H7 (cell line): ENCODE measurements at regions not wholly inside any gene's neighbourhood (a gene's known extent, or its start where the extent isn't known, plus 50 kb on each side); places are given as distances from the start of the nearest gene placed in this dataset.
"Not testable (repeated sequence)": the region's sequence is repeated elsewhere in the genome, so short reads cannot be mapped to it uniquely, and the experiment has no call there.

Source experiments
- DNase-seq: peaks from one replicate; pipeline ENCODE4 v3.0.0; 2012
- H3K27me3 ChIP-seq: 2 replicates; pipeline ENCODE4 v1.6.0; 2011; ENCODE audit warnings: mild to moderate bottlenecking, low read length; ENCODE audit not compliant: control insufficient read depth, insufficient read depth
- H3K36me3 ChIP-seq: replicated peaks from 2 replicates; pipeline ENCODE4 v1.5.1; 2011; ENCODE audit warnings: low read length; ENCODE audit not compliant: control insufficient read depth, insufficient read depth
- H3K4me3 ChIP-seq: 2 replicates; pipeline ENCODE4 v1.5.1; 2011; ENCODE audit warnings: low read depth, mild to moderate bottlenecking, control low read depth, low read length, moderate library complexity; ENCODE audit not compliant: insufficient read depth

GRCh38 chr22:46026899-46027210 is 49.9 kb upstream of the WNT7B start:
- Histone ChIP-seq H3K27me3 (peaks cover 32% of the 10 kb centered on the region), H3K4me3 (peak overlapping the region; percentile 44), H3K36me3 (no peaks in the 10 kb centered on the region)
- no peak for DNase-seq

DNA sequence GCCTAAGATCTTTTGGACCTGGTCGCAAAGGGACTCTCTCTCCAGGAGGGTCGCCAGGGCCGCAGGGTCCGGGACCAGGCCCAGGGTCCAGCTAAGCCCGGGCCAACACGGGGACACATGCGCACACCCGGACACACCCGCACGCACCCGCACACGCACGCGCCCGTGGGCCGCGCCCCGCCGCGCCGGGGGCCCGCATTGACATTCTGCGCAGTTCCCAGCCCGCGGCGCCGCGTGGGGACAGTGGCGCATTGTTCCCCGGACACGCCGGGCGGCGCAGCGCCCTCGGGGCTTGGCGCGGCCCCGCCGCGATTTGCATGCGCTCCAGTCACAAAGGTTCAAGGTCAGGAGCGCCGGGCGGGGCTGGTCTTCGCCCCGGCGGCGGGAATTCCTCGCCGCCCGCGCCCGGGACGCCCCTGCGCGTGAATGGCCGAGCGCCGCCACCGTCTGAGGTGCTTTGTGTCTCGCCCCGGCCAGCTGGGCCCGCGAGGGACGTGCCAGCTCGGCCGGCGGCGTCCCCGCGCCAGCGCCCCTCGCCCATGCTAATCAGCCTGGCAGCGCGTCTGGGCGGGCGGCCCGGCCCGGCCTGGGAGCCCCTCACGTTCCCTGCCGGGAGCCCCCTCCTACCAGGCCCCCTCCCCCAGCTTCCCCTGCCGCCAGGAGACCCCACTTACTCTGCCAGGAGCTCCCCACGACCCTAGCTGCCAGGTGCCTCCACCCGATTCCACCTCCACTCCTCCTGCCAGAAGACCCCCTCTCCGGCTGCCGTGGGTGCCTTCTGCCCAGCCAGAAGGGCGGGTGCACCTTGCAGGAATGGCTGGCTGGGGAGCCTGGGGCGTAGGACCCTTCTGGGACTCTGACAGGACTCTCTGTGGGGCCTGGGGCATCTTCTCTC is 50.5 kb upstream of the WNT7B start:
- Histone ChIP-seq H3K27me3 (peaks cover 32% of the 10 kb centered on the region), H3K4me3 (peak overlapping the region; percentile 44)
- DNase-seq: peak; percentile 85

DNA sequence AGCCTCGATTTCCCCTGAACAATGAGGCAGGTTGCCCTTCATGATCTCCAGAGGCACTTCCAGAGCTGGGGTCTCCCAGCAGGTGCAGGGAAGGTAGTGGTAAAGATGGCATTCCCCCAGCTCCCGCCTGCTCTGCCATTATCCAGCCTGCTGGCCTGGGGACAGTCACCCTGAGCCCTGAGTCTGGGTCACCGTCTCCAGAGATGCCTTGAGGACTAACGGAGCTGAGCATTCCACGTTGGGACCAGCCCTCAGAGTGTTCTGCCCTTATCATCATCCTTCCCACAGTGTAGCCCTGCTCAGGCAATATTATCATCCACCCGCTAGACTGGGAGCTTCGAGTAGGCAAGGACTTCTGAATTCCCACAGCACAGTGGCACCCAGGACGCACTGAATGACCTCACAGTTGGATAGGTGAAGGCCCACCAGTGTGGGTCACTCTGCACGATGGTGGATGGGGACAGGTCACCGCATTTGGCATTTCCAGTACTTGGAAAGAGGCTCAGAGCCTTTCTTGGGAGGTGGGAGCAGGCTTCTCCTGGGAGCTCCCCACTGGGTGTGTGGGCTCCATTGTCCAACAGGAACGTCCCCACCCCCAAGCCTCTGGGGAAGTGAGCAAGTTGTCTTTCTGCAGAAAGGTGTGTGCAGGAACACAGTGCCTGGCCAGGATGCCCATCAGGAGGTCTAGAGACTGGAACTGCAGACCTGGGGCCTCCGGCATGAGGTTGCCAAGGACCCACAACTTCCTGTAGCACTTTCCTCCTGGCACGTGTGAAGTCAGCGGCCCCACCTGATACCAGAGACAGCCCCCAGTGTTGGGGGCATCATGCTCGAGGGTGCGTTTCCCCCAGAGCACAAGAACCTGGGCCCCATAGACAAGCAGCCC is 51.4 kb upstream of the WNT7B start:
- peak; percentile 24 for DNase-seq
- H3K4me3 ChIP-seq: no peak overlapping the region
- no peaks in the 10 kb centered on the region for H3K36me3 ChIP-seq
- H3K27me3 ChIP-seq: peaks cover 30% of the 10 kb centered on the region

More for the DNA sequence above, 50.5 kb upstream of the WNT7B start:
- no peaks in the 10 kb centered on the region for H3K36me3 ChIP-seq

DNA sequence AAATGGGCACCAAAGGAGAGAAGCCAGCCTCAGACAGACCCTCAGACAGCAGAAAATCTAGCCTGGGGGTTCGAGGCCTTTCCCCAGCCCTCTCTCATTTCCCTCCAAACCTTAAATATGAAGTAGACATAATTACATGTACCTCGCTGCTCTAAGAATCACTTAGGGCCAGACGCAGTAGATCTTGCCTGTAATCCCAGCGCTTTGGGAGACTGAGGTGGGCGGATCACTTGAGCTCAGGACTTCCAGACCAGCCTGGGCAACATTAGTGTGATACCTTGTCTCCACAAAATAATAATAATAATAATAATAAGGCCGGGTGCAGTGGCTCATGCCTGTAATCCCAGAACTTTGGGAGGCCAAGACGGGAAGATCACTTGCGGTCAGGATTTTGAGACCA is 52.1 kb upstream of the WNT7B start:
- no peaks in the 10 kb centered on the region for H3K36me3 ChIP-seq
- no peak overlapping the region for H3K4me3 ChIP-seq
- H3K27me3 ChIP-seq: peaks cover 30% of the 10 kb centered on the region
- no peak for DNase-seq

DNA sequence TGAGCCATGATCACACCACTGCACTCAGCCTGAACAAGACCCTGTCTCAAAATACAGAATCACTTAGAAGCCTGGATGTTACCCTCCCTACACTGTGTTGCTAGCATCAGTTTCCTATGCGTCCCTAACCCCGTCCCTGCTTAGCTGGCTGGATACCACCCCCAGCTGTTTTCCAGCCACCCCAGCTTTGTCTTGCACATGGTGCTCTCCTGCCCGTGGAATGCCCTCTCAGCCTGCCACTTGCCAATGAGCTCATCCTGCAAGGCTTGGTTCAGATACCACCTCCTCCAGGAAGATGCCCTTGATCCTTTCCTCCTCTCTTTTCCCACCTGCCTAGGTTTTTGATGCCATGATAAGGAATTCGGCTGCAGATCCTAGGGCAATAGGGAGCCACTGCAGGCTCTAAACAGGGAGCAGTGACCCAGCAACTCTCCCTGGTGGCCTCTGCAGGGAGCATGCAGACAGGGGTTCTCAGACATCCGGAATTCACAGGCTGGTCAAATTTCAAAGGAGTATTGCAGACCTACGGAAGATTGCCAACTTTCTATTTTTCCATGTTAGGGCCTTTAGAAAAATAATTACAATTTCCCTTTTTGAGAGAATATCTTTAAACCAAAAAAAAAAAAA is 52.7 kb upstream of the WNT7B start:
- DNase-seq: peak; percentile 16
- H3K4me3 ChIP-seq: no peak overlapping the region
- no peaks in the 10 kb centered on the region for H3K36me3 ChIP-seq
- H3K27me3 ChIP-seq: peaks cover 30% of the 10 kb centered on the region

GRCh38 chr22:46030231-46030880 is 53.4 kb upstream of the WNT7B start:
- DNase-seq: peak; percentile 41
- Histone ChIP-seq H3K4me3 (no peak overlapping the region), H3K27me3 (peaks cover 29% of the 10 kb centered on the region), H3K36me3 (no peaks in the 10 kb centered on the region)

GRCh38 chr22:46031066-46031465 is 54.1 kb upstream of the WNT7B start:
- H3K27me3 ChIP-seq: peaks cover 23% of the 10 kb centered on the region
- no peak overlapping the region for H3K4me3 ChIP-seq
- no peaks in the 10 kb centered on the region for H3K36me3 ChIP-seq
- DNase-seq: no peak

DNA sequence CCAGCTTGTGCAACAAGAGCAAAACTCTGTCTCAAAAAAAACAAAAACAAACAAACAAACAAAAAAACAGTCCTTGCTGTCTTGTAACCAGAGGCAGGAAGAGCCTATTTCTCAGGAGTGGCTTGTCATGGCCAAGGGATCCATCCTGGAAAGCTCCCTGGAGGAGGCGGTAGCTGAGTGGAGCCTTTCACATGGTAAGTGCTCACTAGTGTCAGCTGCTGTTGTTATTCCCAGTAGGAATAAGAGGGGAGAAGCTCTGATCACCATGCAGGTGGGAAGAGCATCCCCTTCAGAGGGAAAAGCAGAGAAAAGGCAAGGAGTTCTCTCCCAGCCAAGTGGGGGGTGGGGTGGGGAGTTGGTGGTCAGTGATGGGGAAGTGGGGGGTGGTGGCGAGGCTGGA is 54.6 kb upstream of the WNT7B start:
- H3K4me3 ChIP-seq: no peak overlapping the region
- peaks cover 18% of the 10 kb centered on the region for H3K27me3 ChIP-seq
- H3K36me3 ChIP-seq: no peaks in the 10 kb centered on the region
- DNase-seq: peak; percentile 77

DNA sequence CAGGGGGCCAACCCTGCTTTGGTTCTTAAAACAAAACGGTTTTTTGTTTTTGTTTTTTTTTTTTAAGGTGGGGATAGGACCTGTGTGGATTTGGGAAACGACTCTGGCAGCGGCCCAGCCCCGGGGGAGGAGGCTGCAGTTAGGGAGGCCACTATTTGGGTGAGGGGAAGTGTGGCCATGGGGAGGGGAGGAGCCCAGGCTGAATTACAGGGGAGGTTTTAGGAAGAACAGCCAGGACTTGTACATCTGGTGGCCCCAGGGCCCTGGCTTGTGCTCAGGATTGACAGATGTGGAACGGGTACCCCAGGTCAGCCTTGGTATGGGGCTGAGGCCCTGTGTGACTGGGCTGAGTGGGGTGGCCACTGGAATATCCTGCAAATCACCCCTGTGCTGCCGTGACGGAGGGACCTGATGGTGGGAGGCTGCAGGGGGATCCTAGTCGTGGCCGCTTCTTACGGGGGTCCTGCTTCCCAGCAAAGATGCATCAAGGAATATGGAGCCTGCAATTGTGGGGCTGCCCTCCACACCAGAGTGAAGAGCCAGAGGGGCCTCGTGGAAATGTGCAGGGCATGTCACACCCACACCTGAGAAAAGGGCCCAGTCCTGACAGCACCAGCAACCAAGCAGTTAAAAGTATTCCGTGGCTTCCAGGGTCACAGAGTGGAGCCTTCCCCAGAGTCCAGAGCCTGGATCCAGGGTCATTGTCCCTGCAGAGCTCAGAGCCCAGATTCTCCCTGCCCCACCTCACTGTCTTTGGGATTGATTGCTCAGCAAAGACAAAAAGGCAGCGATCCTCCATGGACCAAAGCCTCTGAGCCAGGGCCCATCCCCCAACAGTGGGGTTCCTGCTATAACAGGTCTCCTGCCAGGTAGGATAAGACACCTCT is 55.2 kb upstream of the WNT7B start:
- peak; percentile 62 for DNase-seq
- Histone ChIP-seq H3K4me3 (no peak overlapping the region), H3K27me3 (peaks cover 11% of the 10 kb centered on the region), H3K36me3 (no peaks in the 10 kb centered on the region)

DNA sequence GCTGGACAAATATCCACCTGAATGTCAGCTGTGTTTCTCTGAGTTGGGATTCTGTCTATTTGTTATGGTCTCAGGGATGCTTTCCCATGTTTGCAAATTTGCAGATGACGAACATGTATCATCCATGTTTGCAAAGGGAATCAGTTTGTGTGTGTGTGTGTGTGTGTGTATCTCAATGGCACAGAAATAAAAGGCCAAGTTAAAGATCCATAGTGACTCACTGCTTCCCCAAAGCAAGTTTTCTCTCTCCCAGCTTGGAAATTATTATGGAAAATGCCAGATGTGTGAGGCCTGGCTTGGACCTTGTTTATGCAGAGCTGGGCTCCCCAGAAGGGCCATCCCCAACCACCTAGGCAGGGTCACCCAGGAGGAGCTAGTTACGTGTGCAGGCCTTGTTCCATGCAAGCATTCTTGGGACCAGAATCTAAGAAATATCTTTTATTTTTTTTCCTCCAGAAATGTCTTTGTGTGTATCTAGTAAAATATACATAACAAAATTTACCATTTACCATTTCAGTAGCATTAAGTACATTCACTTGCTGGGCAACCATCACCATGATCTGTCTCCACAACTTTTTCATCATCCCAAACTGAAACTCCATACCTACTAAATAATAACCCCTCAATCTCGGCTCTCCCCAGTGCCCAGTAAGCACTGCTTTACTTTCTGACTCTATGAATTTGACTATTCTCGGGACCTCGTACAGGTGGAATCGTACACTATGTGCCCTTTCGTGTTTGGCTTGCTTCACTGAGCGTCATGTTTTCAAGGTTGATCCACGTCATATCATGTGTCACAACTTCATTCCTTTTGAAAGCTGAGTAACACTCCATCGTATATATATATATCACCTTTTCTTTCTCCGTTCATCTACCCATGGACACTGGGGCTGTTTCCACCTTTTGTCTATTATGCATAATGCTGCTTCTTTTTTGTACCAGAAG is 56.6 kb upstream of the WNT7B start:
- no peaks in the 10 kb centered on the region for H3K36me3 ChIP-seq
- H3K4me3 ChIP-seq: no peak overlapping the region
- DNase-seq: peak; percentile 18
- H3K27me3 ChIP-seq: no peaks in the 10 kb centered on the region

DNA sequence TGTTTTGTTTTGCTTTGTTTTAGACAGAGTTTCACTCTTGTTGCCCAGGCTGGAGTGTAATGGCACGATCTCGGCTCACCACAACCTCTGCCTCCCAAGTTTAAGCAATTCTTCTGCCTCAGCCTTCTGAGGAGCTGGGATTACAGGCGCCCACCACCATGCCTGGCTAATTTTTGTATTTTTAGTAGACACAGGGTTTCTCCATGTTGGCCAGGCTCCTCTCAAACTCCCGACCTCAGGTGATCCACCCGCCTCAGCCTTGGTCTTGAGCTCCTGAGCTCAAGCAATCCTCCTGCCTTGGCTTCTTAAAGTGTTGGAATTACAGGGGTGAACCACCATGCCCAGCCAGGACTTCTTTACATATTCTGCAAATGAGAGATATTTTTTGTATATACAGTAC is 57.5 kb upstream of the WNT7B start:
- not testable (repeated sequence) for DNase-seq

GRCh38 chr22:46035380-46035741 is 58.4 kb upstream of the WNT7B start:
- H3K36me3 ChIP-seq: no peaks in the 10 kb centered on the region
- H3K27me3 ChIP-seq: no peaks in the 10 kb centered on the region
- DNase-seq: no peak
- peak overlapping the region; percentile 51 for H3K4me3 ChIP-seq

More for the DNA sequence above, 57.5 kb upstream of the WNT7B start:
- H3K36me3 ChIP-seq, H3K27me3 ChIP-seq, H3K4me3 ChIP-seq: not testable (repeated sequence)
